Spleen (tissue), 11 donors: ENCODE measurements at regions not wholly inside any gene's neighbourhood (a gene's known extent, or its start where the extent isn't known, plus 50 kb on each side); places are given as distances from the start of the nearest gene placed in this dataset.

Source experiments
- DNase-seq: peaks from one replicate; pipeline ENCODE4 v3.0.0-alpha.2; 2020
- H3K27ac ChIP-seq, 8 donors: fragments of 200-600 bp; sonication (generic) in 7 of 8; 1 replicate in 4 of 8; 2 replicates in 4 of 8; pipeline versions ENCODE4 v1.5.0 to v1.8.0; 2016 to 2021; ENCODE audit warnings: inconsistent platforms in 4 of 8, mild to moderate bottlenecking in 4 of 8, moderate library complexity in 1 of 8
- H3K27me3 ChIP-seq, 7 donors: fragments of 200-600 bp; sonication (generic) in 6 of 7; replicated peaks in 1 of 7; 1 replicate in 4 of 7; 2 replicates in 3 of 7; pipeline versions ENCODE4 v1.5.0 to v1.8.0; 2016 to 2021; ENCODE audit warnings: inconsistent platforms in 3 of 7, mild to moderate bottlenecking in 1 of 7
- H3K36me3 ChIP-seq, 6 donors: fragments of 200-600 bp; sonication (generic) in 5 of 6; 1 replicate in 4 of 6; 2 replicates in 2 of 6; pipeline versions ENCODE4 v1.5.0 to v1.8.0; 2016 to 2021; ENCODE audit warnings: inconsistent platforms in 2 of 6
- H3K4me1 ChIP-seq, 6 donors: fragments of 200-600 bp; sonication (generic) in 5 of 6; 1 replicate in 3 of 6; 2 replicates in 3 of 6; pipeline versions ENCODE4 v1.5.0 to v1.8.0; 2016 to 2021; ENCODE audit warnings: inconsistent platforms in 3 of 6
- H3K4me3 ChIP-seq, 8 donors: fragments of 200-600 bp; sonication (generic) in 7 of 8; 1 replicate in 4 of 8; 2 replicates in 4 of 8; pipeline versions ENCODE4 v1.5.0 to v1.8.0; 2016 to 2021; ENCODE audit warnings: inconsistent platforms in 4 of 8, mild to moderate bottlenecking in 4 of 8, moderate library complexity in 2 of 8
- H3K9me3 ChIP-seq, 8 donors: fragments of 200-600 bp; sonication (generic) in 7 of 8; 1 replicate in 4 of 8; 2 replicates in 4 of 8; pipeline versions ENCODE4 v1.5.0 to v1.8.0; 2016 to 2021; ENCODE audit warnings: inconsistent platforms in 4 of 8
- POLR2A ChIP-seq, 3 donors: fragments of 450-650 bp; IDR thresholded peaks; one replicate each; pipeline ENCODE4 v1.5.1; 2017; ENCODE audit warnings: antibody characterized with exemption in 3 of 3, mild to moderate bottlenecking in 1 of 3
- POLR2AphosphoS5 ChIP-seq, 3 donors: sonication (generic); formaldehyde crosslinking; IDR thresholded peaks; one replicate each; pipeline ENCODE4 v1.5.1; 2017; ENCODE audit warnings: antibody characterized with exemption in 3 of 3
- WGBS, 5 donors: extraction: QIAGEN DNeasy Blood & Tissue Kit in 3 of 5; methylation state at CpG; one replicate each; pipeline versions ENCODE4 v1.1.5 to v1.1.7; 2013 to 2018; 5-methylcytosine and 5-hydroxymethylcytosine counted together
- intact Hi-C: fragments of 100-400 bp; cut with DNase I; formaldehyde crosslinking; loops from one replicate; pipeline ENCODE4 v1.15.0; 2023; ENCODE audit warnings: low total_unique reads
- TF ChIP-seq, protein P1 (sequence below), 11 experiments: fragments of 200-600 bp in 7 of 11; fragments of 450-650 bp in 4 of 11; sonication (generic) in 4 of 11; IDR thresholded peaks in 8 of 11; conservative IDR thresholded peaks in 3 of 11; 1 replicate in 7 of 11; 2 replicates in 4 of 11; pipeline versions ENCODE4 v1.4.0 to v1.8.0; 2016 to 2021; ENCODE audit warnings: antibody characterized with exemption in 11 of 11, inconsistent platforms in 4 of 11, mild to moderate bottlenecking in 1 of 11
- donor health status: healthy with polysubstance abuse.
- donor health status: DM: no; HTN: no; CAD: no; lungs with moderate emphysema.
- donor health status: DM: no; HTN: no; CAD: no.
- donor health status: Bipolar disorder and iron deficiency.
- donor health status: healthy.
- donor health status: DM: no; HTN: no; CAD: no.
- donor health status: DM: yes; HTN: yes; CAD: no.

DNA sequence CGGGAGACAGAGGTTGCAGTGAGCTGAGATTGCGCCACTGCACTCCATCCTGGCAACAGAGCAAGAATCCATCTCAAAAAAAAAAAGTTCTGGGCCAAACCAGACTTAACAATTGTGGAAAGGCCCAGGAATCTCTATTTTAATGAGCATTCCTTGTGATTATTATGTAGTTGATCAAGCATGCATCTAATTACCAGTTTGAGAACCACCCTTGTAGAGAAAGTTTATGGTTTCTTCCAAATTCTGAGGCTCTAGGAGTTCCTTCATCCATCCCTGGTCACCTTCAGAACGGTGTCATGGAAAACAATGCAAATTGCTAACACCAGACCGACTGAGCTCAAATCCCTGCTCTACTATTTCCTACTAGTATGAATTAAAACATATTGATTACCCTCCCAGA, 246.3 kb upstream of the KLHL29 start:
- DNase-seq: no peak
- Histone ChIP-seq H3K4me1 (no peaks in the 10 kb centered on the region), H3K4me3 (no peak overlapping the region), H3K27ac (no peak overlapping the region), H3K36me3 (no peaks in the 10 kb centered on the region), H3K9me3 (no peaks in the 10 kb centered on the region), H3K27me3 (peaks cover 0 to 11% (median 0%) of the 10 kb centered on the region in 7 donors)
- 70 to 87% (median 78%) methylated on average over 4 of the region's 4 CpGs for WGBS, 5 donors
- intact Hi-C loops: no loop called here
- TF ChIP-seq POLR2AphosphoS5 (IDR thresholded peaks at IDR 0.05) (no peak), POLR2A (IDR thresholded peaks at IDR 0.05) (no peak)
- TF ChIP-seq, protein P1, sequence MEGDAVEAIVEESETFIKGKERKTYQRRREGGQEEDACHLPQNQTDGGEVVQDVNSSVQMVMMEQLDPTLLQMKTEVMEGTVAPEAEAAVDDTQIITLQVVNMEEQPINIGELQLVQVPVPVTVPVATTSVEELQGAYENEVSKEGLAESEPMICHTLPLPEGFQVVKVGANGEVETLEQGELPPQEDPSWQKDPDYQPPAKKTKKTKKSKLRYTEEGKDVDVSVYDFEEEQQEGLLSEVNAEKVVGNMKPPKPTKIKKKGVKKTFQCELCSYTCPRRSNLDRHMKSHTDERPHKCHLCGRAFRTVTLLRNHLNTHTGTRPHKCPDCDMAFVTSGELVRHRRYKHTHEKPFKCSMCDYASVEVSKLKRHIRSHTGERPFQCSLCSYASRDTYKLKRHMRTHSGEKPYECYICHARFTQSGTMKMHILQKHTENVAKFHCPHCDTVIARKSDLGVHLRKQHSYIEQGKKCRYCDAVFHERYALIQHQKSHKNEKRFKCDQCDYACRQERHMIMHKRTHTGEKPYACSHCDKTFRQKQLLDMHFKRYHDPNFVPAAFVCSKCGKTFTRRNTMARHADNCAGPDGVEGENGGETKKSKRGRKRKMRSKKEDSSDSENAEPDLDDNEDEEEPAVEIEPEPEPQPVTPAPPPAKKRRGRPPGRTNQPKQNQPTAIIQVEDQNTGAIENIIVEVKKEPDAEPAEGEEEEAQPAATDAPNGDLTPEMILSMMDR (IDR thresholded peaks at IDR 0.05 in 8 of 11, conservative IDR thresholded peaks at IDR 0.05 in 3 of 11): no peak

- no peaks in the 10 kb centered on the region for H3K27me3 ChIP-seq
- no peak overlapping the region for H3K4me3 ChIP-seq
- H3K36me3 ChIP-seq: no peaks in the 10 kb centered on the region
- DNase-seq: no peak
- no peak overlapping the region for H3K27ac ChIP-seq
- TF ChIP-seq POLR2AphosphoS5 (IDR thresholded peaks at IDR 0.05): no peak
- TF ChIP-seq, protein P1 (IDR thresholded peaks at IDR 0.05 in 8 of 11, conservative IDR thresholded peaks at IDR 0.05 in 3 of 11): no peak
- no peak for TF ChIP-seq POLR2A (IDR thresholded peaks at IDR 0.05)
- no peaks in the 10 kb centered on the region for H3K9me3 ChIP-seq
- H3K4me1 ChIP-seq: no peaks in the 10 kb centered on the region
- intact Hi-C loops: no loop called here
These were observed 239.5 kb upstream of the KLHL29 start for GRCh38 chr2:23145460-23145859.

- TF ChIP-seq, protein P1 (IDR thresholded peaks at IDR 0.05 in 8 of 11, conservative IDR thresholded peaks at IDR 0.05 in 3 of 11): no peak
- no peak for TF ChIP-seq POLR2AphosphoS5 (IDR thresholded peaks at IDR 0.05)
- TF ChIP-seq POLR2A (IDR thresholded peaks at IDR 0.05): no peak
- WGBS, 5 donors: 91 to 98% (median 97%) methylated on average over 2 of the region's 2 CpGs
- no peaks in the 10 kb centered on the region for H3K36me3 ChIP-seq
These were observed 239.0 kb upstream of the KLHL29 start for GRCh38 chr2:23146011-23146410.

GRCh38 chr2:23148342-23148741, 236.6 kb upstream of the KLHL29 start:
- WGBS, 5 donors: 78 to 89% (median 81%) methylated on average over 3 of the region's 3 CpGs
- intact Hi-C loops: no loop called here
- Histone ChIP-seq H3K27ac (no peak overlapping the region), H3K4me3 (no peak overlapping the region), H3K36me3 (no peaks in the 10 kb centered on the region), H3K27me3 (peaks cover 0 to 10% (median 0%) of the 10 kb centered on the region in 7 donors), H3K4me1 (no peaks in the 10 kb centered on the region), H3K9me3 (no peaks in the 10 kb centered on the region)
- TF ChIP-seq, protein P1 (IDR thresholded peaks at IDR 0.05 in 8 of 11, conservative IDR thresholded peaks at IDR 0.05 in 3 of 11): no peak
- TF ChIP-seq POLR2AphosphoS5 (IDR thresholded peaks at IDR 0.05) (no peak), POLR2A (IDR thresholded peaks at IDR 0.05) (no peak)
- DNase-seq: no peak

More at GRCh38 chr2:23146011-23146410, 239.0 kb upstream of the KLHL29 start:
- no peak overlapping the region for H3K4me3 ChIP-seq
- H3K4me1 ChIP-seq: no peaks in the 10 kb centered on the region
- intact Hi-C loops: no loop called here
- DNase-seq: no peak
- H3K27ac ChIP-seq: no peak overlapping the region
- peaks cover 0 to 2% (median 0%) of the 10 kb centered on the region in 7 donors for H3K27me3 ChIP-seq
- H3K9me3 ChIP-seq: no peaks in the 10 kb centered on the region
